ENCODE measurements at regions not wholly inside any gene's neighbourhood (a gene's known extent, or its start where the extent isn't known, plus 50 kb on each side); places are given as distances from the start of the nearest gene placed in this dataset.

DNA sequence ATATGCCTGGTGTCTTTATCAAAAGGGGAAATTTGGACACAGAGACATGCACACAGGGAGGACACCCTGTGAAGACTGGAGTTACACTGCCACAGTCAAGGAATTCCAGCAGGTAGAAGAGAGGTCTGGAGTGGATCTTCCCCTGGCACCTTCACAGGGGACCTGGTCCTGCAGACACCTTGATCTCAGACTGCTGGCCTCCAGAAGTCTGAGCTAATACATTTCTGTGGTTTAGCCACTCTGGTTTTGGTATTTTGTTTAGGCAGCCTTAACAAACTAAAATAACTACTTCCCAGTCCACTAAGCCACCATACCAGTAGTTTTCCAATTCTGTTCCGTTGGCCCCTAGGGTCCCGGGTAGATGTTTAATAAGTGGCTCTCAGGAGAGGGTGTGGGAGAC, 164.7 kb downstream of the SETD4 start:
- TF ChIP-seq, protein P1, sequence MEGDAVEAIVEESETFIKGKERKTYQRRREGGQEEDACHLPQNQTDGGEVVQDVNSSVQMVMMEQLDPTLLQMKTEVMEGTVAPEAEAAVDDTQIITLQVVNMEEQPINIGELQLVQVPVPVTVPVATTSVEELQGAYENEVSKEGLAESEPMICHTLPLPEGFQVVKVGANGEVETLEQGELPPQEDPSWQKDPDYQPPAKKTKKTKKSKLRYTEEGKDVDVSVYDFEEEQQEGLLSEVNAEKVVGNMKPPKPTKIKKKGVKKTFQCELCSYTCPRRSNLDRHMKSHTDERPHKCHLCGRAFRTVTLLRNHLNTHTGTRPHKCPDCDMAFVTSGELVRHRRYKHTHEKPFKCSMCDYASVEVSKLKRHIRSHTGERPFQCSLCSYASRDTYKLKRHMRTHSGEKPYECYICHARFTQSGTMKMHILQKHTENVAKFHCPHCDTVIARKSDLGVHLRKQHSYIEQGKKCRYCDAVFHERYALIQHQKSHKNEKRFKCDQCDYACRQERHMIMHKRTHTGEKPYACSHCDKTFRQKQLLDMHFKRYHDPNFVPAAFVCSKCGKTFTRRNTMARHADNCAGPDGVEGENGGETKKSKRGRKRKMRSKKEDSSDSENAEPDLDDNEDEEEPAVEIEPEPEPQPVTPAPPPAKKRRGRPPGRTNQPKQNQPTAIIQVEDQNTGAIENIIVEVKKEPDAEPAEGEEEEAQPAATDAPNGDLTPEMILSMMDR (IDR thresholded peaks at IDR 0.05), result no peak
- no peak for TF ChIP-seq POLR2A (IDR thresholded peaks at IDR 0.05)

Measured in thyroid gland (tissue), 4 donors.